ENCODE measurements at regions not wholly inside any gene's neighbourhood (a gene's known extent, or its start where the extent isn't known, plus 50 kb on each side); places are given as distances from the start of the nearest gene placed in this dataset.
A peak's percentile ranks its signal among the peaks of the same experiment; 100 is the strongest.

- no peaks in the 10 kb centered on the region for H3K9me3 ChIP-seq (ENCODE audit: control insufficient read depth, insufficient read depth, low read length)
- H3K4me3 ChIP-seq (ENCODE audit: low read depth, low read length): no peak overlapping the region
- H3K27me3 ChIP-seq (ENCODE audit: control insufficient read depth, insufficient read depth, low read length): peaks cover 27% of the 10 kb centered on the region
- H3K27ac ChIP-seq (ENCODE audit: low read depth, low read length): no peak overlapping the region
- no peaks in the 10 kb centered on the region for H3K4me1 ChIP-seq (ENCODE audit: control insufficient read depth, insufficient read depth, low read length)
- H3K9ac ChIP-seq (ENCODE audit: low read depth, low read length): no peak overlapping the region
- no peaks in the 10 kb centered on the region for H3K36me3 ChIP-seq (ENCODE audit: control insufficient read depth, insufficient read depth, low read length)
These were observed 1681.7 kb upstream of the DDX18 start for GRCh38 chr2:116132833-116133232.

DNA sequence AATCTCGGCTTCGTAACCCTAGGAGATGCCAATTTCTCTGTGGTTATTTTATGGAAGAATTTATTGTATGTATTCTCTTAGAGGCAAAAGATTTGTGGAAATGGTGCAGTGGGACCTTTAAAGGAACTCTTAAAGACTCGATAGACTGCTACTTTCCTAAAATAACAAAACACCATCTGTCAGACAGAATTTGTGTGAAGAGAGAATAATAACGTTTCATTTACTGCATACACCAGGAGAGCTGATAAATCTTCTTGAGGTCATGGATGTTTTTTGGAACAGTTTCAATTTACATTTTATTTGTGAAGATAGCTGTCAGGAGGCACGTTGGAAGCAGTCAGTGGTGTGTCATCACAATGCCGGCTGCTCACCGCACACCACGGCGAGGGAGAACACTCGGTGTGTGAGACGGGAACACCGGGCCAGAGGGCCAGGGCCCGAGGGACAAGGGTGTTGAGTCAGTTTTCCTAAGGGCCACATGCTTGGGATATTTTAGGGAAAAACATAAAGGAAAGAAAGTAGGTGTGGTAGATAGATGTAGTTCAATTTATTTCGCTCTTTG is 1681.0 kb upstream of the DDX18 start:
- H3K27ac ChIP-seq (ENCODE audit: low read depth, low read length): no peak overlapping the region
- no peak overlapping the region for H3K4me3 ChIP-seq (ENCODE audit: low read depth, low read length)

DNA sequence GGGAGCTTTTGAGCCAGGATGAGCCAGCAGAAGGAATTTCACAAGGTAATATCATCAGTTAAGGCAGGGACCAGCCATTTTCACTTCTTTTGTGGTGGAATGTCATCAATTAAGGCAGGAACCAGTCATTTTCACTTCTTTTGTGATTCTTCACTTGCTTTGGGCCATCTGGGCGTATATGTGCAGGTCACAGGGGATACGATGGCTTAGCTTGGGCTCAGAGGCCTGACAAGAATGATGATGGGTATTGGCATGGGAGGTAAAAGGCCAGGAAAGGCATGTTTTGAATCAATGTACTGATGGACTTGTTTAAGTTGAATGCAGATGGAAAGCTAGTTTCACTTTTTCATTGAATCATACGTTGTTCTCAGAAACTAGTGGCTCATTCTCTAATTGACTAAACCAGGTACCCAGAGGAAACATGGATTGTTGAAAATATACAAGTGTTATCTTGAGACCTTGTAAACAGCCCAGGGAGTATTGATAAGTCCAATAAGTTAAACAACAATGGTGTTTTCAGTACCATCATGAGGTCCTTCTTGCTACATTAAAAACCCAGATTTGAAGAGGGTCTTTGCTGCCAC is 1672.5 kb upstream of the DDX18 start:
- Histone ChIP-seq H3K9me3 (ENCODE audit: control insufficient read depth, insufficient read depth, low read length) (no peaks in the 10 kb centered on the region), H3K4me1 (ENCODE audit: control insufficient read depth, insufficient read depth, low read length) (peaks cover 6% of the 10 kb centered on the region), H3K27me3 (ENCODE audit: control insufficient read depth, insufficient read depth, low read length) (peaks cover 99% of the 10 kb centered on the region), H3K27ac (ENCODE audit: low read depth, low read length) (peak overlapping the region; percentile 13), H3K36me3 (ENCODE audit: control insufficient read depth, insufficient read depth, low read length) (no peaks in the 10 kb centered on the region), H3K9ac (ENCODE audit: low read depth, low read length) (no peak overlapping the region), H3K4me3 (ENCODE audit: low read depth, low read length) (no peak overlapping the region)

More for the DNA sequence above, 1681.0 kb upstream of the DDX18 start:
- Histone ChIP-seq H3K9me3 (ENCODE audit: control insufficient read depth, insufficient read depth, low read length) (no peaks in the 10 kb centered on the region), H3K27me3 (ENCODE audit: control insufficient read depth, insufficient read depth, low read length) (peaks cover 33% of the 10 kb centered on the region), H3K4me1 (ENCODE audit: control insufficient read depth, insufficient read depth, low read length) (no peaks in the 10 kb centered on the region), H3K36me3 (ENCODE audit: control insufficient read depth, insufficient read depth, low read length) (no peaks in the 10 kb centered on the region), H3K9ac (ENCODE audit: low read depth, low read length) (no peak overlapping the region)

DNA sequence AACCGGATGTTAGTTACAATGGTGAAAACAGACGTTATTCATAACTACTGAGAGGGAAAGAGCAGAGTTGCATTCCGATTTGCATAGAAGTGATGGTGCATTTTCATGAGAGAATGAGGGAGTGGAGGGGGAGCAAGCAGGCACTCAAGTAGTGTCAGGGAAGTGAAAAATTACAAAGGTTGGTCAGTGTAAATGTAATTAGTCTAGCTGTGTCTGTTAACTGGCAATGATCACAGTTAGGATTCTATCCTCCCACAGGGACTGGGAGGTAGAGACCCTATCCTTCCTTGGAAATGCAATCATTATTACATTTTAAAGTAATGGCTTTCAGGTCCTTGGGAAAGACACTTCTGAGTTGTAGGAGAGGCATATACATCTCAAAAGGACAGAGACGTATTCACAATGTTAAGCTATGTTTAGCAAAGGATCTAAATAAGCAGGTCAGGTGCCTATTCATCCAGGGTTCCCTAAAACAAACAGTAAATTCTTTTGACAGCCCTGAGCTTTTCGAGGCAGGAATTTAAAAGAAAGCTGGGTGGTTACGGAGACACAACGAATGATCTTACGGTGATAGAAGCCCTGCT is 1671.8 kb upstream of the DDX18 start:
- Histone ChIP-seq H3K27me3 (ENCODE audit: control insufficient read depth, insufficient read depth, low read length) (peaks cover 100% of the 10 kb centered on the region), H3K4me1 (ENCODE audit: control insufficient read depth, insufficient read depth, low read length) (peaks cover 6% of the 10 kb centered on the region), H3K9ac (ENCODE audit: low read depth, low read length) (no peak overlapping the region), H3K36me3 (ENCODE audit: control insufficient read depth, insufficient read depth, low read length) (no peaks in the 10 kb centered on the region), H3K4me3 (ENCODE audit: low read depth, low read length) (no peak overlapping the region), H3K27ac (ENCODE audit: low read depth, low read length) (no peak overlapping the region), H3K9me3 (ENCODE audit: control insufficient read depth, insufficient read depth, low read length) (no peaks in the 10 kb centered on the region)

DNA sequence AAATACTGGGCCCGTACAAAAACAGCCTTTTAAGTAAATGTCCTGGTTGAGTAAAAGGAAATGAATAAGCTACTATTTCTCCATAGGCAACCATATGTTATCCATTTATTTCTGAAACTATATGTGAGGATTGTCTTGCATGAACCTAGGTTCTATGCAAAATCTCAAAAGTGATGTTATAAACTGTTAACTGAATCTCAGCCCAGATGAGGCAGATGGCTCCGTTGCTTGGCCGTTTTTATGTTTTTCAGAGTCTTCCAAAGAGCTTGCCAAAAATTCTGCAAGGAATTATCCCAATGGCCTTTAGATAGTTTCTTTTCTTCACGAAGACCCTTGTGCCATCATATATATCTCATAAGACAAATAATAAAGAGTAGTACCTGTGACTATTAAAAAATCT is 1669.5 kb upstream of the DDX18 start:
- no peak overlapping the region for H3K9ac ChIP-seq (ENCODE audit: low read depth, low read length)
- no peaks in the 10 kb centered on the region for H3K9me3 ChIP-seq (ENCODE audit: control insufficient read depth, insufficient read depth, low read length)
- H3K4me3 ChIP-seq (ENCODE audit: low read depth, low read length): no peak overlapping the region
- peaks cover 6% of the 10 kb centered on the region for H3K4me1 ChIP-seq (ENCODE audit: control insufficient read depth, insufficient read depth, low read length)
- H3K27ac ChIP-seq (ENCODE audit: low read depth, low read length): no peak overlapping the region
- H3K36me3 ChIP-seq (ENCODE audit: control insufficient read depth, insufficient read depth, low read length): no peaks in the 10 kb centered on the region
- peaks cover 100% of the 10 kb centered on the region for H3K27me3 ChIP-seq (ENCODE audit: control insufficient read depth, insufficient read depth, low read length)

DNA sequence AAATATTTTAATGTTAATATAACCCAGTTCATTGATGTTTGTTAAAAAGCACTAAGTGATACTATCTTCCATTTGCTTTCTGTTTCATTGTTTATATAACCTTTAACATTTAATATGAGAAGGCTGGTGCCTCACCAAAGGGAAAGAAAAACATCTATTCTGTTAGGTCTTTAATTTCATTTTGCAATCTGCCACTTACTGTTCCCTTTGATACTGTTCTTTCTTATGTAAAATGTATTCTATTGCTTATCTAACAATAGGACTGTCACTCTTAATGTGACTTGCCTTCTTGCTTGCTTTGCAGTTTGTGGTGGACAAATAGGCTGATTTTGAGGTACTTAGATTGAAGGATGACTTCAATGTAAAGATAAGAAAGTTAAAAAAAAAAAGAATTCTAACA is 1666.1 kb upstream of the DDX18 start:
- Histone ChIP-seq H3K27me3 (ENCODE audit: control insufficient read depth, insufficient read depth, low read length) (peaks cover 88% of the 10 kb centered on the region), H3K27ac (ENCODE audit: low read depth, low read length) (no peak overlapping the region), H3K4me1 (ENCODE audit: control insufficient read depth, insufficient read depth, low read length) (peaks cover 2% of the 10 kb centered on the region), H3K9ac (ENCODE audit: low read depth, low read length) (no peak overlapping the region), H3K9me3 (ENCODE audit: control insufficient read depth, insufficient read depth, low read length) (no peaks in the 10 kb centered on the region), H3K36me3 (ENCODE audit: control insufficient read depth, insufficient read depth, low read length) (no peaks in the 10 kb centered on the region), H3K4me3 (ENCODE audit: low read depth, low read length) (no peak overlapping the region)

GRCh38 chr2:116153729-116154128 is 1660.8 kb upstream of the DDX18 start:
- Histone ChIP-seq H3K9ac (ENCODE audit: low read depth, low read length) (no peak overlapping the region), H3K4me1 (ENCODE audit: control insufficient read depth, insufficient read depth, low read length) (no peaks in the 10 kb centered on the region), H3K27ac (ENCODE audit: low read depth, low read length) (no peak overlapping the region), H3K36me3 (ENCODE audit: control insufficient read depth, insufficient read depth, low read length) (no peaks in the 10 kb centered on the region), H3K9me3 (ENCODE audit: control insufficient read depth, insufficient read depth, low read length) (no peaks in the 10 kb centered on the region), H3K27me3 (ENCODE audit: control insufficient read depth, insufficient read depth, low read length) (peaks cover 34% of the 10 kb centered on the region), H3K4me3 (ENCODE audit: low read depth, low read length) (no peak overlapping the region)

DNA sequence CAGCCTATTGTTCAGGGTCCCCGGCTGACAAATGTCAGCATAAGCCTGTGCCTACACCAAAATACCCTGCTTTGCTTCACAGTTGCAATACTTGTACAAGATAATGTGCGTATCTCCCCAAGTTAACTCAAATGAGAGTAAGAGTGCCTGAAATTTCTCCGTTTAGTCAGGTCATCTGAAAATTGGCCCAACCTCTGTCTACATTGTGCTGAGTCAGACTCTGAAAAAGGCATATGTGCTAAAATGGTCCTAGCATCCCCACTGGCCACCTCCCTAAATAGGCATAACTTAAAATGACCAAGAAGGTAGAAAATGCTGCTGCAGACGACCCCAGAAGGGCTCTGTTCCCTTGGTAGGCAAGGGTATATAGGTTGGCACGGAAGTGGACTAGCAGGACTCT is 1653.8 kb upstream of the DDX18 start:
- Histone ChIP-seq H3K27me3 (ENCODE audit: control insufficient read depth, insufficient read depth, low read length) (no peaks in the 10 kb centered on the region), H3K4me1 (ENCODE audit: control insufficient read depth, insufficient read depth, low read length) (no peaks in the 10 kb centered on the region), H3K9ac (ENCODE audit: low read depth, low read length) (no peak overlapping the region), H3K4me3 (ENCODE audit: low read depth, low read length) (no peak overlapping the region), H3K9me3 (ENCODE audit: control insufficient read depth, insufficient read depth, low read length) (peaks cover 11% of the 10 kb centered on the region; the same call in 1 of the 2 replicates), H3K36me3 (ENCODE audit: control insufficient read depth, insufficient read depth, low read length) (no peaks in the 10 kb centered on the region), H3K27ac (ENCODE audit: low read depth, low read length) (no peak overlapping the region)

GRCh38 chr2:116162395-116162794 is 1652.1 kb upstream of the DDX18 start:
- H3K36me3 ChIP-seq (ENCODE audit: control insufficient read depth, insufficient read depth, low read length): no peaks in the 10 kb centered on the region
- H3K27ac ChIP-seq (ENCODE audit: low read depth, low read length): no peak overlapping the region
- peaks cover 4% of the 10 kb centered on the region for H3K4me1 ChIP-seq (ENCODE audit: control insufficient read depth, insufficient read depth, low read length)
- H3K9me3 ChIP-seq (ENCODE audit: control insufficient read depth, insufficient read depth, low read length): peaks cover 11% of the 10 kb centered on the region; the same call in 1 of the 2 replicates
- no peak overlapping the region for H3K9ac ChIP-seq (ENCODE audit: low read depth, low read length)
- no peak overlapping the region for H3K4me3 ChIP-seq (ENCODE audit: low read depth, low read length)
- H3K27me3 ChIP-seq (ENCODE audit: control insufficient read depth, insufficient read depth, low read length): no peaks in the 10 kb centered on the region

DNA sequence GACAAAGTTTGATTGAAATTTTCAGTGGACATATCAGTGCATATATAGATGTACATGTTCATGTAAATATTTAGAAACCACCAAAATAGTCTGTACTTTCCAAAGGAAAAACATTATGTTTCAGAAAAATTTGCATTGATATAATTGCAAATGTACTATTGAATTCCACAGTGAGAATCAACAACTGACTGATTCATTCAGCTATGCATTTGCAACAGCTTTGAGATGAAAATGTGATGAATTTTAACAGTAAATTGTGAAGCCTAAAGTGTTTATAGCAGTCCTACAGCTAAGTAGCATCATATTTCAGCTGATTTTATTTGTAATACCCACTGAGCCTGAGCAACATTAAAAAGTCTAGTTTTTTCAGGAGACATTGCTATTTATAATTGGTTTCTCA is 1647.4 kb upstream of the DDX18 start:
- Histone ChIP-seq H3K4me3 (ENCODE audit: low read depth, low read length) (no peak overlapping the region), H3K9me3 (ENCODE audit: control insufficient read depth, insufficient read depth, low read length) (peaks cover 11% of the 10 kb centered on the region; the same call in 1 of the 2 replicates), H3K36me3 (ENCODE audit: control insufficient read depth, insufficient read depth, low read length) (no peaks in the 10 kb centered on the region), H3K27ac (ENCODE audit: low read depth, low read length) (no peak overlapping the region), H3K9ac (ENCODE audit: low read depth, low read length) (no peak overlapping the region), H3K4me1 (ENCODE audit: control insufficient read depth, insufficient read depth, low read length) (peaks cover 9% of the 10 kb centered on the region), H3K27me3 (ENCODE audit: control insufficient read depth, insufficient read depth, low read length) (no peaks in the 10 kb centered on the region)

GRCh38 chr2:116180072-116180471 is 1634.4 kb upstream of the DDX18 start:
- H3K4me1 ChIP-seq (ENCODE audit: control insufficient read depth, insufficient read depth, low read length): peaks cover 40% of the 10 kb centered on the region
- no peaks in the 10 kb centered on the region for H3K27me3 ChIP-seq (ENCODE audit: control insufficient read depth, insufficient read depth, low read length)
- H3K9ac ChIP-seq (ENCODE audit: low read depth, low read length): no peak overlapping the region
- H3K9me3 ChIP-seq (ENCODE audit: control insufficient read depth, insufficient read depth, low read length): 0 out of 2 replicates have a peak, but pooled peaks cover 3% of the 10 kb centered on the region
- H3K4me3 ChIP-seq (ENCODE audit: low read depth, low read length): peak overlapping the region; percentile 5
- H3K27ac ChIP-seq (ENCODE audit: low read depth, low read length): peak overlapping the region; percentile 75
- H3K36me3 ChIP-seq (ENCODE audit: control insufficient read depth, insufficient read depth, low read length): no peaks in the 10 kb centered on the region
